GM18502 (cell line): ENCODE measurements at regions not wholly inside any gene's neighbourhood (a gene's known extent, or its start where the extent isn't known, plus 50 kb on each side); places are given as distances from the start of the nearest gene placed in this dataset.

Experiments used
- ATAC-seq: cut with Tn5 transposase; IDR thresholded peaks from one replicate; pipeline ENCODE4 v1.9.1; 2021; ENCODE audit warnings: mild to moderate bottlenecking; ENCODE audit not compliant: unreplicated experiment, poor library complexity

- ATAC-seq, result no peak
These were observed 77.3 kb downstream of the ZIC5 start for GRCh38 chr13:99894105-99894839.

- no peak for ATAC-seq
These were observed 78.0 kb downstream of the ZIC5 start for GRCh38 chr13:99893567-99893966.

- no peak for ATAC-seq
These were observed 78.6 kb downstream of the ZIC5 start for GRCh38 chr13:99892866-99893504.

- no peak for ATAC-seq
These were observed 79.4 kb downstream of the ZIC5 start for GRCh38 chr13:99892196-99892613.

GRCh38 chr13:99886706-99887105 lies 84.9 kb downstream of the ZIC5 start:
- ATAC-seq, result no peak

- ATAC-seq, result no peak
These were observed 86.7 kb downstream of the ZIC5 start for GRCh38 chr13:99884913-99885312.

- no peak for ATAC-seq
These were observed 87.8 kb downstream of the ZIC5 start for GRCh38 chr13:99883805-99884204.

- no peak for ATAC-seq
These were observed 92.5 kb downstream of the ZIC5 start for GRCh38 chr13:99878921-99879610.

- no peak for ATAC-seq
These were observed 94.9 kb downstream of the ZIC5 start for GRCh38 chr13:99876651-99877050.

GRCh38 chr13:99875391-99875790 lies 96.2 kb downstream of the ZIC5 start:
- ATAC-seq, result no peak

GRCh38 chr13:99873832-99874430 lies 97.6 kb downstream of the ZIC5 start:
- no peak for ATAC-seq

- ATAC-seq, result no peak
These were observed 98.4 kb downstream of the ZIC5 start for GRCh38 chr13:99873141-99873540.

- ATAC-seq, result no peak
These were observed 100.2 kb downstream of the ZIC5 start for GRCh38 chr13:99871249-99871898.

- no peak for ATAC-seq
These were observed 101.0 kb downstream of the ZIC5 start for GRCh38 chr13:99870541-99870940.

GRCh38 chr13:99869830-99870229 lies 101.7 kb downstream of the ZIC5 start:
- ATAC-seq, result no peak

- ATAC-seq, result no peak
These were observed 102.8 kb downstream of the ZIC5 start for GRCh38 chr13:99868767-99869166.

- no peak for ATAC-seq
These were observed 103.9 kb downstream of the ZIC5 start for GRCh38 chr13:99867535-99868257.

- no peak for ATAC-seq
These were observed 104.8 kb downstream of the ZIC5 start for GRCh38 chr13:99866781-99867180.

- ATAC-seq, result no peak
These were observed 106.1 kb downstream of the ZIC5 start for GRCh38 chr13:99865420-99865930.

- no peak for ATAC-seq
These were observed 107.0 kb downstream of the ZIC5 start for GRCh38 chr13:99864627-99864990.
